ENCODE measurements at regions not wholly inside any gene's neighbourhood (a gene's known extent, or its start where the extent isn't known, plus 50 kb on each side); places are given as distances from the start of the nearest gene placed in this dataset.

- Histone ChIP-seq H3K23ac (ENCODE audit: insufficient read length, low read depth, low read length) (no peak overlapping the region), H3K27me3 (ENCODE audit: insufficient read depth, low read length) (peaks cover 7% of the 10 kb centered on the region; the same call in 1 of the 2 replicates), H3K9me3 (ENCODE audit: control insufficient read depth, low read depth, low read length) (no peaks in the 10 kb centered on the region), H4K20me1 (ENCODE audit: control insufficient read depth, insufficient read depth, insufficient read length) (no peaks in the 10 kb centered on the region), H3K4me2 (ENCODE audit: insufficient read depth, insufficient read length, low read length) (no peak overlapping the region), H2AFZ (ENCODE audit: low read length) (no peak overlapping the region), H3K4ac (ENCODE audit: low read depth, low read length) (no peak overlapping the region), H3T11ph (ENCODE audit: low read length) (no peak overlapping the region), H3K4me1 (ENCODE audit: insufficient read depth, low read length) (peaks cover 8% of the 10 kb centered on the region; the same call in 1 of the 2 replicates), H3K23me2 (ENCODE audit: insufficient read length, low read depth, low read length, poor library complexity, severe bottlenecking) (no peaks in the 10 kb centered on the region), H3K9ac (ENCODE audit: extremely low read depth, insufficient read length, low read length) (no peak overlapping the region), H4K91ac (ENCODE audit: insufficient read length, low read depth, low read length) (no peak overlapping the region), H2AK5ac (ENCODE audit: insufficient read length, low read length) (no peak overlapping the region), H3K56ac (ENCODE audit: insufficient read length, low read depth, low read length) (no peak overlapping the region), H3K14ac (ENCODE audit: insufficient read depth, low read length) (no peak overlapping the region), H2BK5ac (ENCODE audit: insufficient read length, low read length) (no peak overlapping the region), H2BK12ac (ENCODE audit: insufficient read length, low read depth, low read length) (no peak overlapping the region), H3K79me2 (ENCODE audit: insufficient read depth, low read length) (no peaks in the 10 kb centered on the region), H3K27ac (ENCODE audit: insufficient read length, low read depth, low read length) (no peak overlapping the region), H4K8ac (replicated peaks; ENCODE audit: insufficient read length, low read depth, low read length) (no peak overlapping the region), H2BK120ac (ENCODE audit: low read depth, low read length, poor library complexity, severe bottlenecking) (no peak overlapping the region), H3K79me1 (ENCODE audit: insufficient read depth, low read depth, low read length, poor library complexity, severe bottlenecking) (no peaks in the 10 kb centered on the region), H3K18ac (ENCODE audit: insufficient read length, low read depth, low read length) (no peak overlapping the region), H2BK20ac (ENCODE audit: low read depth, low read length, poor library complexity, severe bottlenecking) (no peak overlapping the region), H2BK15ac (ENCODE audit: low read depth, low read length) (no peak overlapping the region), H4K5ac (ENCODE audit: insufficient read length, low read depth, low read length) (no peak overlapping the region)
- Mint-ChIP-seq H3K9me3 (no peaks in the 10 kb centered on the region), H3K36me3 (ENCODE audit: insufficient read depth in 1 of 3, low read depth in 3 of 3) (no peaks in the 10 kb centered on the region), H3K27me3 (ENCODE audit: low read depth) (peaks cover 64% of the 10 kb centered on the region), H3K4me3 (no peak overlapping the region), H3K4me1 (peaks cover 39 to 51% of the 10 kb centered on the region in 2 experiments), H3K27ac (no peak overlapping the region)
- no CpG with 5 or more reads among the region's 3 CpGs for WGBS (ENCODE audit: extremely low coverage, insufficient read length, low lambda C conversion rate)
- TF ChIP-seq CTCF (conservative IDR thresholded peaks at IDR 0.05), result no peak
- no peak for DNase-seq
Measured at GRCh38 chr9:105973951-105974351, 279.6 kb downstream of the TMEM38B start.

Measured in H9 (cell line).